GM12878 (cell line): ENCODE measurements at regions not wholly inside any gene's neighbourhood (a gene's known extent, or its start where the extent isn't known, plus 50 kb on each side); places are given as distances from the start of the nearest gene placed in this dataset.

Experiments
- ATAC-seq: fragments of 200-7000 bp; cut with Tn5 transposase; 3 replicates; pipeline ENCODE4 v1.9.1; 2020; ENCODE audit warnings: mild to moderate bottlenecking, moderate library complexity
- BruUV-seq: library from RNA; stranded (reverse); fragments of 400-500 nt; replicated peaks from 2 replicates; lab custom pipeline; 2021; lab: Mats Ljungman, UMichigan
- CTCF ChIA-PET: fragments of 300-600 bp; sonication (Branson Sonifier 250); formaldehyde crosslinking; extraction: SDS; loops from one replicate; lab custom pipeline; 2021; ENCODE audit warnings: inconsistent platforms; lab: Yijun Ruan, JAX
- POLR2A ChIA-PET: fragments of 350-600 bp; formaldehyde crosslinking; extraction: SDS; loops from one replicate; lab custom pipeline; 2021; ENCODE audit warnings: inconsistent platforms; lab: Charles Lee
- RAD21 ChIA-PET: fragments of 300-600 bp; sonication (Branson Sonifier 250); formaldehyde crosslinking; loops from one replicate; lab custom pipeline; 2023; ENCODE audit warnings: antibody characterized with exemption; ENCODE audit not compliant: unreplicated experiment; lab: Charles Lee
- SMC1A ChIA-PET: fragments of 300-600 bp; sonication (Branson Sonifier 250); formaldehyde crosslinking; loops from one replicate; lab custom pipeline; 2023; ENCODE audit not compliant: unreplicated experiment, uncharacterized antibody; lab: Charles Lee
- DNase-seq: peaks from one replicate; pipeline ENCODE4 v3.0.0-alpha.2; 2011; ENCODE audit warnings: low read depth, low spot score
- FAIRE-seq: peaks from 3 replicates; lab custom pipeline; 2011; peaks lifted over from hg19 to GRCh38; lab: Jason Lieb, UNC
- H2AFZ ChIP-seq: 2 replicates; pipeline ENCODE4 v1.6.0; 2011; ENCODE audit warnings: low read depth, low read length, control low read depth; ENCODE audit not compliant: control insufficient read depth
- H3K27ac ChIP-seq: 2 replicates; pipeline ENCODE4 v1.5.1; 2011; ENCODE audit warnings: control low read depth; ENCODE audit not compliant: control insufficient read depth, insufficient read depth
- H3K27me3 ChIP-seq, 2 experiments: replicated peaks in 1 of 2; 2 replicates each; pipeline versions ENCODE4 v1.6.0 to v1.6.1; 2011; ENCODE audit warnings: low read length in 1 of 2; ENCODE audit not compliant: control insufficient read depth in 2 of 2, insufficient read depth in 2 of 2
- H3K36me3 ChIP-seq, 2 experiments: 2 replicates each; pipeline ENCODE4 v1.5.1; 2011; ENCODE audit warnings: low read length in 1 of 2; ENCODE audit not compliant: control insufficient read depth in 2 of 2, insufficient read depth in 2 of 2
- H3K4me1 ChIP-seq: 2 replicates; pipeline ENCODE4 v1.6.1; 2011; ENCODE audit warnings: mild to moderate bottlenecking, low read length, moderate library complexity, mixed read lengths; ENCODE audit not compliant: control insufficient read depth, insufficient read depth
- H3K4me2 ChIP-seq: 2 replicates; pipeline ENCODE4 v1.6.0; 2011; ENCODE audit warnings: control low read depth; ENCODE audit not compliant: control insufficient read depth, insufficient read depth
- H3K4me3 ChIP-seq: fragments of 200-600 bp; sonication (generic); 2 replicates; pipeline ENCODE4 v1.5.1; 2016
- H3K79me2 ChIP-seq: 2 replicates; pipeline ENCODE4 v1.6.0; 2011; ENCODE audit warnings: low read length; ENCODE audit not compliant: control insufficient read depth, insufficient read depth
- H3K9ac ChIP-seq: 2 replicates; pipeline ENCODE4 v1.8.0; 2011; ENCODE audit warnings: low read length, control low read depth, mixed read lengths; ENCODE audit not compliant: control insufficient read depth, insufficient read depth
- H3K9me3 ChIP-seq: replicated peaks from 3 replicates; pipeline ENCODE4 v1.5.1; 2011; ENCODE audit warnings: mild to moderate bottlenecking, low read length; ENCODE audit not compliant: control insufficient read depth, insufficient read depth
- H4K20me1 ChIP-seq: 2 replicates; pipeline ENCODE4 v1.6.0; 2011; ENCODE audit not compliant: control insufficient read depth, insufficient read depth
- BCLAF1 ChIP-seq: fragments of 450-650 bp; IDR thresholded peaks from 2 replicates; pipeline ENCODE4 v1.6.1; 2017; ENCODE audit warnings: antibody characterized with exemption, mild to moderate bottlenecking, moderate library complexity
- CREM ChIP-seq: IDR thresholded peaks from 2 replicates; pipeline ENCODE4 v1.6.1; 2014; ENCODE audit warnings: antibody characterized with exemption, low read depth
- IRF3 ChIP-seq: fragments of 450-650 bp; IDR thresholded peaks from 2 replicates; pipeline ENCODE4 v1.6.1; 2014; ENCODE audit warnings: mild to moderate bottlenecking
- KAT2A ChIP-seq: conservative IDR thresholded peaks from 2 replicates; pipeline ENCODE4 v1.6.1; 2011; ENCODE audit warnings: low read depth, low read length; ENCODE audit not compliant: control insufficient read depth
- MEF2B ChIP-seq: fragments of 450-650 bp; IDR thresholded peaks from 2 replicates; pipeline ENCODE4 v1.6.1; 2018; ENCODE audit warnings: mild to moderate bottlenecking, moderate library complexity; ENCODE audit not compliant: partially characterized antibody, poor library complexity, severe bottlenecking
- PML ChIP-seq: IDR thresholded peaks from 2 replicates; pipeline ENCODE4 v1.6.1; 2012; ENCODE audit warnings: low read length, inconsistent platforms
- POLR2A ChIP-seq: IDR thresholded peaks from 2 replicates; pipeline ENCODE4 v1.6.1; 2011; ENCODE audit warnings: low read depth, mild to moderate bottlenecking, low read length
- RAD51 ChIP-seq: fragments of 450-650 bp; IDR thresholded peaks from 2 replicates; pipeline ENCODE4 v1.6.1; 2016; ENCODE audit warnings: moderate library complexity, mild to moderate bottlenecking, inconsistent platforms
- RUNX3 ChIP-seq: IDR thresholded peaks from 2 replicates; pipeline ENCODE4 v1.6.1; 2012; ENCODE audit warnings: low read length, inconsistent platforms
- SMAD1 ChIP-seq: fragments of 450-650 bp; IDR thresholded peaks from 2 replicates; pipeline ENCODE4 v1.6.1; 2018; ENCODE audit warnings: mild to moderate bottlenecking, low read depth; ENCODE audit not compliant: partially characterized antibody
- TARDBP ChIP-seq: IDR thresholded peaks from 2 replicates; pipeline ENCODE4 v1.6.1; 2016; ENCODE audit warnings: borderline replicate concordance
- TCF3 ChIP-seq: IDR thresholded peaks from 2 replicates; pipeline ENCODE4 v1.6.1; 2012; ENCODE audit warnings: low read depth, mild to moderate bottlenecking, low read length, borderline replicate concordance; ENCODE audit not compliant: insufficient read depth
- WGBS: methylation state at CpG from one replicate; pipeline ENCODE4 v1.1.6; 2016; ENCODE audit warnings: low lambda C conversion rate; ENCODE audit not compliant: insufficient replicate concordance, insufficient coverage; ENCODE audit errors: missing lambda C conversion rate; 5-methylcytosine and 5-hydroxymethylcytosine counted together
- in situ Hi-C: fragments of 300-500 bp; cut with MboI; formaldehyde crosslinking; loops from 9 replicates; pipeline ENCODE4 v1.14.3; 2018; ENCODE audit warnings: mixed read lengths
- intact Hi-C: fragments of 100-400 bp; cut with micrococcal nuclease; formaldehyde crosslinking; loops from one replicate; pipeline ENCODE4 v1.14.2; 2022; ENCODE audit not compliant: unreplicated experiment

DNA sequence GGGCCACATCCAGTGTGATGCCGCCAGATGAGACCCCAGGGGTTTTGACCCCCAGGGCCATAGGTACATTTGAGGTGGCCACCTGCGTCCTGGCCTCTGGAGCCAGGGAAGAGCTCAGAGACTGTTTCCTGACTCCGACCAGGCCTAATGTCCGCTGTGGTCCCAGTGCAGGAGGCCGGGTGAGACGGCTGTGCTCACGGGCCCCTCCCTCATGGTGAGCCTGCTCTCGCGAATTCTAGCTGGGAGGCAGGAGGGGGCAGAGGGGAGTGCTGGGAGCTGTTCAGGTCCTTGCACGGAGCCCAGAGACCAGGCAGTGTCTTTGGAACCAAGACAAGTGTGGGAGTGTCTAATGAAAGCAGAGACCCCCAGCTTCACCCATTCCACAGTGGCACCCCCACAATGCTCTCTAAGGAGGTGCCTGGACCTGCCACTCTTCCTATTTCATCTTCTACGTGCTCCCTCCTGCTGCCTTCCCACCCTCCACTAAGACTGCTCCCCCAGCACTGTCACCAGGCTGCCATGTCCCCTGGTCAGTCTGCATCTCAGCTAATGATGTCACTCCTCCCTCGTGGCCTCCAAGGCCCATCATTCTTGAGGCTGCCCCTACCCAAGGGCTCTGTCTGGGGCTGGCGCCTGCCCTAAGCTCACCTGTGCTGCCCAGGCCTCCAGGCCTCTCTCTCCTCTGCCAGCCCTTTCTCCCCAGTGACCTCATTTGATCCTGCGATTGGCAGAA is 256.3 kb upstream of the C1orf174 start (continued):
- TF ChIP-seq IRF3, result no peak
- no peak for TF ChIP-seq KAT2A
- TF ChIP-seq TCF3, result no peak
- TF ChIP-seq, all 136 proteins: peak for 0

DNA sequence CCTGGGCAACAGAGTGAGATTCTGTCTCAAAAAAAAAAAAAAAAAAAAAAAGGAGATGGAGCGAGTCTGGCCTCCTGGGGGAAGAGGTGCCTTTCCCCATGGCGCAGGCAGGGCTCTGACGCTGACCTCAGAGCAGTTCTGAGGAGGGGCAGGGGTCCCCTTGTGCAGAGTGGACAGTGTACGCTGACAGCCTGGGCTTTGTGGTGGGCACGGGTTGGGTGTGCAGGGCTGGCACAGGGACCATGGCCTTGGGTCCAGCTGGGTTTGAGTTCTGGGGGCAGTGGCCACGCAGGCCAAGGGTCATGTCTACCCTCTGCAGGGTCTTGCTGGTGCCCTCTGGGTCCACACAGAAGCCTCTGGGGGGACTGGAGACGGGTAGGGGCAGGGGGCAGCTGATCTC is 260.1 kb upstream of the C1orf174 start:
- ChIA-PET RAD21 (no interaction called here), SMC1A (no interaction called here)

More for the DNA sequence above, 260.1 kb upstream of the C1orf174 start:
- Histone ChIP-seq H4K20me1 (no peaks in the 10 kb centered on the region), H2AFZ (no peak overlapping the region), H3K4me3 (no peak overlapping the region), H3K36me3 (no peaks in the 10 kb centered on the region), H3K9ac (no peak overlapping the region), H3K27ac (no peak overlapping the region), H3K9me3 (no peaks in the 10 kb centered on the region), H3K79me2 (no peaks in the 10 kb centered on the region)
- no peak for FAIRE-seq
- POLR2A ChIA-PET, result no interaction called here
- no peak for ATAC-seq
- no TSS peak for BruUV-seq
- 20% methylated on average over 7 of the region's 7 CpGs for WGBS
- in situ Hi-C loops, result no loop called here
- CTCF ChIA-PET, result no interaction called here
- DNase-seq, result no peak
- TF ChIP-seq CREM, result no peak
- TF ChIP-seq TARDBP, result no peak
- no peak for TF ChIP-seq POLR2A
- no peak for TF ChIP-seq RUNX3
- no peak for TF ChIP-seq PML
- no peak for TF ChIP-seq BCLAF1
- TF ChIP-seq SMAD1, result no peak
- TF ChIP-seq RAD51, result no peak
- no peak for TF ChIP-seq MEF2B
- TF ChIP-seq, all 136 proteins: peak for 0
- Histone ChIP-seq H3K4me1 (no peaks in the 10 kb centered on the region), H3K4me2 (no peak overlapping the region), H3K27me3 (no peaks in the 10 kb centered on the region)
- intact Hi-C loops, result no loop called here
